ENCODE measurements at regions not wholly inside any gene's neighbourhood (a gene's known extent, or its start where the extent isn't known, plus 50 kb on each side); places are given as distances from the start of the nearest gene placed in this dataset.

GRCh38 chr2:67070826-67071225 is 326.3 kb upstream of the ETAA1 start:
- ChIA-PET CTCF (no interaction called here), POLR2A (no interaction called here)
- Histone ChIP-seq H3K27ac (ENCODE audit: extremely low read depth, low read depth, low read length) (no peak overlapping the region), H3K9me3 (ENCODE audit: control insufficient read depth, insufficient read depth, low read depth, low read length) (no peaks in the 10 kb centered on the region), H3K36me3 (ENCODE audit: control insufficient read depth in 2 of 2, insufficient read depth in 1 of 2, low read length in 2 of 2) (no peaks in the 10 kb centered on the region), H3K4me3 (ENCODE audit: low read depth, low read length) (no peak overlapping the region), H3K4me1 (ENCODE audit: control insufficient read depth, insufficient read depth, low read length) (no peaks in the 10 kb centered on the region)
- TF ChIP-seq YY1 (tag by site-specific recombination; IDR thresholded peaks at IDR 0.05) (no peak), IKZF3 (tag by site-specific recombination; IDR thresholded peaks at IDR 0.05) (no peak), ZNF837 (tag by site-specific recombination; IDR thresholded peaks at IDR 0.05) (no peak), ZBTB8A (tag by site-specific recombination; IDR thresholded peaks at IDR 0.05) (no peak)

- Histone ChIP-seq H3K27ac (ENCODE audit: extremely low read depth, low read depth, low read length) (no peak overlapping the region), H3K4me3 (ENCODE audit: low read depth, low read length) (no peak overlapping the region), H3K36me3 (ENCODE audit: control insufficient read depth in 2 of 2, insufficient read depth in 1 of 2, low read length in 2 of 2) (no peaks in the 10 kb centered on the region), H3K4me1 (ENCODE audit: control insufficient read depth, insufficient read depth, low read length) (no peaks in the 10 kb centered on the region), H3K9me3 (ENCODE audit: control insufficient read depth, insufficient read depth, low read depth, low read length) (no peaks in the 10 kb centered on the region)
- POLR2A ChIA-PET, result no interaction called here
- CTCF ChIA-PET, result no interaction called here
- TF ChIP-seq ZNF561 (tag by site-specific recombination; IDR thresholded peaks at IDR 0.05; ENCODE audit: borderline replicate concordance) (no peak), ZNF514 (tag by site-specific recombination; IDR thresholded peaks at IDR 0.05) (no peak), ZNF350 (tag by site-specific recombination; IDR thresholded peaks at IDR 0.05) (no peak)
These were observed 322.1 kb upstream of the ETAA1 start for GRCh38 chr2:67075056-67075455.

- no peaks in the 10 kb centered on the region for H3K9me3 ChIP-seq (ENCODE audit: control insufficient read depth, insufficient read depth, low read depth, low read length)
- H3K4me1 ChIP-seq (ENCODE audit: control insufficient read depth, insufficient read depth, low read length), result no peaks in the 10 kb centered on the region
- no peak for TF ChIP-seq YY1 (tag by site-specific recombination; IDR thresholded peaks at IDR 0.05)
- TF ChIP-seq ZNF302 (tag by site-specific recombination; IDR thresholded peaks at IDR 0.05; ENCODE audit: low read depth), result no peak
- no peak for TF ChIP-seq ZNF623 (tag by site-specific recombination; IDR thresholded peaks at IDR 0.05)
- TF ChIP-seq ZNF768 (tag by site-specific recombination; IDR thresholded peaks at IDR 0.05), result no peak
- POLR2A ChIA-PET, result no interaction called here
- no peak overlapping the region for H3K27ac ChIP-seq (ENCODE audit: extremely low read depth, low read depth, low read length)
- H3K4me3 ChIP-seq (ENCODE audit: low read depth, low read length), result no peak overlapping the region
- CTCF ChIA-PET, result no interaction called here
- H3K36me3 ChIP-seq (ENCODE audit: control insufficient read depth in 2 of 2, insufficient read depth in 1 of 2, low read length in 2 of 2), result no peaks in the 10 kb centered on the region
These were observed 321.4 kb upstream of the ETAA1 start for GRCh38 chr2:67075530-67076238.

DNA sequence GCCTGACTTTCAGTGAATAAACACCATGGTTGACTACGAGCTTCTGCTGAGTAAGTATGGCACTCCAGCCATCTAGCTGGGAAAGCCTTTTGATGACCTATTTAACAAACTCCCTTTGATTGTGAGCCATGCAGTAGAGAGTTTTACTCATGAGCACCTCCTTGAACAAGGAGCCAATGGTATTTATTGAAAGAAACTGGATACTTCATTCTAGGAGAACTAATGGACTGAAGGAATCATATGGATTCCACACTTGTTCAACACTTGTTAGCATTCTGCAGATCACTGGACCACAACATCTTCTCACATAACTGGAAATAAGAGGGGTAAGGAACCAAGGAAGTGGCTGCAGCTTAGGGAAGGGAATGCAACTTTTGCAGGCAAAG is 320.9 kb upstream of the ETAA1 start:
- no peaks in the 10 kb centered on the region for H3K4me1 ChIP-seq (ENCODE audit: control insufficient read depth, insufficient read depth, low read length)
- ChIA-PET POLR2A (no interaction called here), CTCF (no interaction called here)
- H3K36me3 ChIP-seq (ENCODE audit: control insufficient read depth in 2 of 2, insufficient read depth in 1 of 2, low read length in 2 of 2), result no peaks in the 10 kb centered on the region
- H3K9me3 ChIP-seq (ENCODE audit: control insufficient read depth, insufficient read depth, low read depth, low read length), result no peaks in the 10 kb centered on the region
- H3K4me3 ChIP-seq (ENCODE audit: low read depth, low read length), result no peak overlapping the region
- no peak overlapping the region for H3K27ac ChIP-seq (ENCODE audit: extremely low read depth, low read depth, low read length)
- TF ChIP-seq ZNF239 (tag by site-specific recombination; IDR thresholded peaks at IDR 0.05), result no peak
- TF ChIP-seq, protein P1, sequence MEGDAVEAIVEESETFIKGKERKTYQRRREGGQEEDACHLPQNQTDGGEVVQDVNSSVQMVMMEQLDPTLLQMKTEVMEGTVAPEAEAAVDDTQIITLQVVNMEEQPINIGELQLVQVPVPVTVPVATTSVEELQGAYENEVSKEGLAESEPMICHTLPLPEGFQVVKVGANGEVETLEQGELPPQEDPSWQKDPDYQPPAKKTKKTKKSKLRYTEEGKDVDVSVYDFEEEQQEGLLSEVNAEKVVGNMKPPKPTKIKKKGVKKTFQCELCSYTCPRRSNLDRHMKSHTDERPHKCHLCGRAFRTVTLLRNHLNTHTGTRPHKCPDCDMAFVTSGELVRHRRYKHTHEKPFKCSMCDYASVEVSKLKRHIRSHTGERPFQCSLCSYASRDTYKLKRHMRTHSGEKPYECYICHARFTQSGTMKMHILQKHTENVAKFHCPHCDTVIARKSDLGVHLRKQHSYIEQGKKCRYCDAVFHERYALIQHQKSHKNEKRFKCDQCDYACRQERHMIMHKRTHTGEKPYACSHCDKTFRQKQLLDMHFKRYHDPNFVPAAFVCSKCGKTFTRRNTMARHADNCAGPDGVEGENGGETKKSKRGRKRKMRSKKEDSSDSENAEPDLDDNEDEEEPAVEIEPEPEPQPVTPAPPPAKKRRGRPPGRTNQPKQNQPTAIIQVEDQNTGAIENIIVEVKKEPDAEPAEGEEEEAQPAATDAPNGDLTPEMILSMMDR (tag by site-specific recombination; IDR thresholded peaks at IDR 0.05), result no peak
- TF ChIP-seq ZNF549 (tag by site-specific recombination; IDR thresholded peaks at IDR 0.05), result no peak
- TF ChIP-seq ZNF404 (tag by site-specific recombination; IDR thresholded peaks at IDR 0.05), result no peak
- TF ChIP-seq, protein P2, sequence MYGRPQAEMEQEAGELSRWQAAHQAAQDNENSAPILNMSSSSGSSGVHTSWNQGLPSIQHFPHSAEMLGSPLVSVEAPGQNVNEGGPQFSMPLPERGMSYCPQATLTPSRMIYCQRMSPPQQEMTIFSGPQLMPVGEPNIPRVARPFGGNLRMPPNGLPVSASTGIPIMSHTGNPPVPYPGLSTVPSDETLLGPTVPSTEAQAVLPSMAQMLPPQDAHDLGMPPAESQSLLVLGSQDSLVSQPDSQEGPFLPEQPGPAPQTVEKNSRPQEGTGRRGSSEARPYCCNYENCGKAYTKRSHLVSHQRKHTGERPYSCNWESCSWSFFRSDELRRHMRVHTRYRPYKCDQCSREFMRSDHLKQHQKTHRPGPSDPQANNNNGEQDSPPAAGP (tag by site-specific recombination; IDR thresholded peaks at IDR 0.05), result no peak
- no peak for TF ChIP-seq WT1 (tag by site-specific recombination; IDR thresholded peaks at IDR 0.05)
- TF ChIP-seq ZNF76 (tag by site-specific recombination; IDR thresholded peaks at IDR 0.05; ENCODE audit: borderline replicate concordance, low read depth), result no peak
- TF ChIP-seq ZBTB20 (tag by site-specific recombination; IDR thresholded peaks at IDR 0.05), result no peak
- TF ChIP-seq ZNF341 (tag by site-specific recombination; IDR thresholded peaks at IDR 0.05; ENCODE audit: low read depth), result no peak
- no peak for TF ChIP-seq KLF9 (tag by site-specific recombination; IDR thresholded peaks at IDR 0.05; ENCODE audit: low read depth)
- no peak for TF ChIP-seq PRDM4 (tag by site-specific recombination; IDR thresholded peaks at IDR 0.05)
- no peak for TF ChIP-seq KLF8 (tag by site-specific recombination; IDR thresholded peaks at IDR 0.05)
- TF ChIP-seq REPIN1 (tag by site-specific recombination; IDR thresholded peaks at IDR 0.05; ENCODE audit: low read depth), result no peak
- no peak for TF ChIP-seq ZBTB1 (tag by site-specific recombination; IDR thresholded peaks at IDR 0.05)
- no peak for TF ChIP-seq SCRT1 (tag by site-specific recombination; IDR thresholded peaks at IDR 0.05; ENCODE audit: borderline replicate concordance)
